NOMO-1 treated with DMSO at 0.1 percent for 48 hours (cell line): ENCODE measurements at regions not wholly inside any gene's neighbourhood (a gene's known extent, or its start where the extent isn't known, plus 50 kb on each side); places are given as distances from the start of the nearest gene placed in this dataset.
"Not testable (repeated sequence)": the region's sequence is repeated elsewhere in the genome, so short reads cannot be mapped to it uniquely, and the experiment has no call there.

Experiments
- DNase-seq: peaks from one replicate; lab custom pipeline; 2025; ENCODE audit not compliant: unreplicated experiment; lab: John Stamatoyannopoulos, UW

GRCh38 chr17:20387549-20387948 is 79.8 kb downstream of the LGALS9B start:
- not testable (repeated sequence) for DNase-seq

GRCh38 chr17:20381358-20382300 is 85.7 kb downstream of the LGALS9B start:
- DNase-seq, result peak; percentile 55

GRCh38 chr17:20380625-20381024 is 86.7 kb downstream of the LGALS9B start:
- not testable (repeated sequence) for DNase-seq

DNA sequence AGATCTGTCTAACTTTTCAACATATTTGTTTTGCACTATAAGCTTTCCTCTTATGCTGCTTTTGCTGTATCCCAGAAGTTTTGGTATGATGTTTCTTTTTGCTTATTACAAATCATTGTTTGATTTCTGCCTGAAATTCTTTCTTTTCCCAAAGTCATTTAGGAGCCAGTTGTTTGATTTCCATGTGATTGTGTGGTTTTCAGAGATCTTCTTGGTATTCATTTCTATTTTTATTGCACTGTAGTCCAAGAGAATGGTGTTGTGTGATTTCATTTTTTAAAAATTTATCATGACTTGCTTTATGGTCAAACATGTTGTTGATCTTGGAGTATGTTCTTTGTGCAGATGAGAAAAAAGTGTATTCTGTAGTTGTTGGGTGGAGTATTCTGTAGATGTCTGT is 88.1 kb downstream of the LGALS9B start:
- DNase-seq, result not testable (repeated sequence)

GRCh38 chr17:20376642-20377041 is 90.7 kb downstream of the LGALS9B start:
- not testable (repeated sequence) for DNase-seq

GRCh38 chr17:20375745-20376144 is 91.6 kb downstream of the LGALS9B start:
- DNase-seq, result not testable (repeated sequence)
